Prostate gland (tissue), 2 donors: ENCODE measurements at regions not wholly inside any gene's neighbourhood (a gene's known extent, or its start where the extent isn't known, plus 50 kb on each side); places are given as distances from the start of the nearest gene placed in this dataset.

Source experiments
- POLR2A ChIP-seq: fragments of 450-650 bp; IDR thresholded peaks from one replicate; pipeline ENCODE4 v1.6.1; 2016; ENCODE audit warnings: antibody characterized with exemption, mild to moderate bottlenecking
- POLR2AphosphoS5 ChIP-seq: sonication (generic); formaldehyde crosslinking; IDR thresholded peaks from one replicate; pipeline ENCODE4 v1.6.1; 2017; ENCODE audit warnings: antibody characterized with exemption
- TF ChIP-seq, protein P1 (sequence below), 4 experiments: fragments of 200-600 bp in 2 of 4; fragments of 450-650 bp in 2 of 4; sonication (generic) in 2 of 4; IDR thresholded peaks; 1 replicate in 3 of 4; 2 replicates in 1 of 4; pipeline ENCODE4 v1.5.1; 2016 to 2019; ENCODE audit warnings: antibody characterized with exemption in 4 of 4, mild to moderate bottlenecking in 2 of 4, moderate library complexity in 2 of 4

GRCh38 chr4:85061974-85062373 lies 95.5 kb upstream of the WDFY3 start:
- TF ChIP-seq, protein P1, sequence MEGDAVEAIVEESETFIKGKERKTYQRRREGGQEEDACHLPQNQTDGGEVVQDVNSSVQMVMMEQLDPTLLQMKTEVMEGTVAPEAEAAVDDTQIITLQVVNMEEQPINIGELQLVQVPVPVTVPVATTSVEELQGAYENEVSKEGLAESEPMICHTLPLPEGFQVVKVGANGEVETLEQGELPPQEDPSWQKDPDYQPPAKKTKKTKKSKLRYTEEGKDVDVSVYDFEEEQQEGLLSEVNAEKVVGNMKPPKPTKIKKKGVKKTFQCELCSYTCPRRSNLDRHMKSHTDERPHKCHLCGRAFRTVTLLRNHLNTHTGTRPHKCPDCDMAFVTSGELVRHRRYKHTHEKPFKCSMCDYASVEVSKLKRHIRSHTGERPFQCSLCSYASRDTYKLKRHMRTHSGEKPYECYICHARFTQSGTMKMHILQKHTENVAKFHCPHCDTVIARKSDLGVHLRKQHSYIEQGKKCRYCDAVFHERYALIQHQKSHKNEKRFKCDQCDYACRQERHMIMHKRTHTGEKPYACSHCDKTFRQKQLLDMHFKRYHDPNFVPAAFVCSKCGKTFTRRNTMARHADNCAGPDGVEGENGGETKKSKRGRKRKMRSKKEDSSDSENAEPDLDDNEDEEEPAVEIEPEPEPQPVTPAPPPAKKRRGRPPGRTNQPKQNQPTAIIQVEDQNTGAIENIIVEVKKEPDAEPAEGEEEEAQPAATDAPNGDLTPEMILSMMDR (IDR thresholded peaks at IDR 0.05), result no peak
- TF ChIP-seq POLR2A (no peak), POLR2AphosphoS5 (no peak)
